RWPE1 (cell line): ENCODE measurements at regions not wholly inside any gene's neighbourhood (a gene's known extent, or its start where the extent isn't known, plus 50 kb on each side); places are given as distances from the start of the nearest gene placed in this dataset.

Experiments used
- CTCF ChIA-PET: fragments of 350-600 bp; sonication (Branson Sonifier 250); formaldehyde crosslinking; extraction: SDS; loops from one replicate; lab custom pipeline; 2021; lab: Yijun Ruan, JAX
- POLR2A ChIA-PET: fragments of 400-600 bp; formaldehyde crosslinking; extraction: SDS; loops from one replicate; lab custom pipeline; 2020; ENCODE audit warnings: antibody characterized with exemption; ENCODE audit not compliant: low non-redundant PET; lab: Yijun Ruan, JAX
- DNase-seq: peaks from one replicate; pipeline ENCODE4 v3.0.0; 2012; ENCODE audit warnings: low spot score
- H3K27ac ChIP-seq: fragments of 450-650 bp; 2 replicates; pipeline ENCODE4 v1.5.1; 2017
- CTCF ChIP-seq: fragments of 450-650 bp; conservative IDR thresholded peaks from 2 replicates; pipeline ENCODE4 v1.5.1; 2017; ENCODE audit warnings: low read depth, mild to moderate bottlenecking

GRCh38 chr2:83459456-83459855 lies 999.6 kb downstream of the SUCLG1 start:
- DNase-seq, result no peak
- H3K27ac ChIP-seq, result no peak overlapping the region
- CTCF ChIA-PET, result no interaction called here
- POLR2A ChIA-PET, result no interaction called here
- no peak for TF ChIP-seq CTCF

GRCh38 chr2:83435989-83436388 lies 1023.1 kb downstream of the SUCLG1 start:
- no peak for TF ChIP-seq CTCF
- H3K27ac ChIP-seq, result no peak overlapping the region
- ChIA-PET CTCF (no interaction called here), POLR2A (no interaction called here)
- DNase-seq, result no peak

GRCh38 chr2:83420993-83421392 lies 1038.1 kb downstream of the SUCLG1 start:
- CTCF ChIA-PET, result interaction anchor here (0.5 kb wide), 1 partner anchor 23 kb away, joined by 4 read pairs; no protein-coding TSS in a partner anchor
- POLR2A ChIA-PET, result no interaction called here
- DNase-seq, result no peak
- no peak overlapping the region for H3K27ac ChIP-seq
- no peak for TF ChIP-seq CTCF

DNA sequence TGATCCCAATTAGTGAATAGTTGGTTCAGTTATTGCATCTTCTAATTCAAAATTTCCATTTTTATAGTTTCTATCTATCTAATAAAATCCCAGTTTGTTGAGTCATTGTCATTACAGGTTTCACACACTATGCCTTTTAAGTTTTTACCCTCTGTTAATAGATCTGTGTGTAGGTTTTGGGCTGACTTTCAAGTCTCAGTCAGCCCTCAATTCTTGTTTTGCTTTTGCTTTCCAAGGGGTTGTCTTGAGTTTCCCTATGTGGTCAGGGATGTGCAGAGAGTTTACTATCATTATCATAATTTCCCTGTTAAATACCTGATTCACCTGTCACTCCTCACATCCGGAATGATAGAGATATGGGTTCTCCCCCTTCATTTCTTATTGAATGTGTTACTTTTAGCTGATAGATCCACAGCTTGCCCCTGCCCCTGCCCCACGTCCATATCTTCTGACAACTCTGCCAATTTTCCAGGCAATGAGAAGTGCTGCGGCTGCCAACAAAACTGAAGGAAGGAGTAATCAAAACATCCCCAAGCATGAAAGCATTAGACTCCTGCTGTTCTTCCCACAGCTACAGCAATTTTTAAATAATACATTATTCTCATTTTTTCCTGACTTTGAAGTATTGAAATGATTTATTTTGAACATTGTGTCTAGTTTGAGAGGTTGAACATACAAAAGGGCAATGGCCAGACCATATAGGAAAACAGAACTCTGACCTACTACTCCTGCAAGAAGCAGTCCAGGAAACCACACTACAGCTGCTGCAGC lies 1064.8 kb downstream of the SUCLG1 start:
- ChIA-PET CTCF (no interaction called here), POLR2A (no interaction called here)
- H3K27ac ChIP-seq, result no peak overlapping the region
- DNase-seq, result no peak
- no peak for TF ChIP-seq CTCF

GRCh38 chr2:83388804-83389203 lies 1070.3 kb downstream of the SUCLG1 start:
- DNase-seq, result no peak
- H3K27ac ChIP-seq, result no peak overlapping the region
- POLR2A ChIA-PET, result no interaction called here
- TF ChIP-seq CTCF, result no peak
- CTCF ChIA-PET, result no interaction called here

DNA sequence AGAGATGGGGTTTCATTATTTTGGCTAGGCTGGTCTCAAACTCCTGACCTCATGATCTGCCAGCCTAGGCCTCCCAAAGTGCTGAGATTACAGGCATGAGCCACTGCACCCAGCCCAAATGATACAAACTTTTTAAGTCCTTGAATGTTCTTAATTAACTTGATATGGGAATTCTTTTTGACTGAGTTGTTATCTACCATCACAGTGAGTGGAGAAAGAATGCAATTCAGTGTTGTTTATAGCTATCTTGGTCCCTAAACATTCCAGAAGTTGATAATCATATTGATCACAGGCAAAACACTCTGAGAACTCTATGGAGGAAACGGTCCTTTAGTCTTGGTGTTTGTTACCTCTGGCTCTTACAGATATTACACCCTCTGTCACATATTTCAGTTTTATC lies 1072.5 kb downstream of the SUCLG1 start:
- H3K27ac ChIP-seq, result no peak overlapping the region
- POLR2A ChIA-PET, result no interaction called here
- CTCF ChIA-PET, result no interaction called here
- DNase-seq, result no peak
- no peak for TF ChIP-seq CTCF
